Left lobe of liver (tissue), 2 donors: ENCODE measurements at regions not wholly inside any gene's neighbourhood (a gene's known extent, or its start where the extent isn't known, plus 50 kb on each side); places are given as distances from the start of the nearest gene placed in this dataset.

Experiments
- ATAC-seq: fragments of 200-7000 bp; cut with Tn5 transposase; one replicate; pipeline ENCODE4 v1.9.1; 2020; ENCODE audit warnings: mild to moderate bottlenecking, moderate library complexity
- DNase-seq: peaks from one replicate; pipeline ENCODE4 v3.0.0-alpha.2; 2020; ENCODE audit warnings: low spot score
- donor health status: DM: no; HTN: no; CAD: no; lungs with moderate emphysema.
- donor health status: DM: no; HTN: yes; CAD: no.

DNA sequence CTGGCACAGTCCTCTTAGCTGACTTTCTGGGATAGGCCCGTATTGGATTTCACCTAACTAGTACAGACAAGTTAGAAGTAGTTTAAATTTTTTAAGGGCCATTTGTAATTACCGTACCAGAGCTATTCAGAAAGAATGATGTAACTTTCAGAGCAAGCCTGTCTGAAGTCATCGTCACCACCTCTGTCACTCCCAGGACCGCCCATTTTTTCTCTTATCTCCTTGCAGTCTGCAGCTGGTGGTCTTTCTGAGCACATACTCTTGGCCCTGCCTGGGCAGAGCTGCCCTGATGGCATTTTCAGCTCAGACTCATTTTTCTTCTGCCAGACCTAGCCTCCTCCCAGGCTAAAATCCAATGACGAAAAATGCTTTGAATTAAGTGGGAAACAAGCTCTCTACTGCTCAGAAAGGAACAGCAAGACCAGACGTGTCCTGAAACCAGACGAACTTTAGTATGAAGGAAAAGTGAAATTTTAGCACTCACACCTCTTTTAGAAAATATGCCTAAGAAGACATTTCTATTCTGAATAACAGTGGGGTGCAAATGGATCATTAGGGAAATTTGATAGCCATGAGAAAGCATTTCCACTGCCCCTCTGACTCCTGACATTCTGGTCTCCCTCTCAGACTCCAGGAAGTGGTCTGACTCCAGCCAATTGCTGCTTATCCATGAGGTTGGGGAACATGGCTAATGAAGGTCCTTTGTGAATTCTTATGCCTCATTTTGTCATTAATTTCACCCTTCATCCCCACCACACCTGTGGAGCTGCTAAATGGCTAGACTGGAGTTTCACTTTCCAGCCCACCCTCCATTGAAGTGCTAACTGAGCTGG lies 162.4 kb upstream of the GYPA start:
- DNase-seq (no peak), ATAC-seq (no peak)

DNA sequence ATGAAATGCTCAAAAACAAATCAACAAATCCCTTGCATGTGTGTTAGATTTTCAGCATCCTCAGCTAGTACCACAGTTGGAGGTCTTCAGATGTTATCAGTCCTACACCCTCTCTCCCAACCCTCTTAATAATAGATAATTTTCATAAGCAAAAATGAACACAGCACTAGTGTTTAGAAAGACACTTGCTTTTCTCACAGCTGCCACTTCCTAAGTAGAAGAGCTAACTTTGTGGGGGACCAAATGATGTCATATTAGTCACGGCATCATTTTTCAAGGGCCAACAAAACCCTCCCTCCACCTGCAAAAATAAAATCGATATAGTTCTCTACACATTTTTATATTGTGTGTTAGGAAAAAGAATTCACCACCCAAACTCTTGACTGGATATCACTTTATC lies 163.5 kb upstream of the GYPA start:
- DNase-seq (no peak), ATAC-seq (no peak)

DNA sequence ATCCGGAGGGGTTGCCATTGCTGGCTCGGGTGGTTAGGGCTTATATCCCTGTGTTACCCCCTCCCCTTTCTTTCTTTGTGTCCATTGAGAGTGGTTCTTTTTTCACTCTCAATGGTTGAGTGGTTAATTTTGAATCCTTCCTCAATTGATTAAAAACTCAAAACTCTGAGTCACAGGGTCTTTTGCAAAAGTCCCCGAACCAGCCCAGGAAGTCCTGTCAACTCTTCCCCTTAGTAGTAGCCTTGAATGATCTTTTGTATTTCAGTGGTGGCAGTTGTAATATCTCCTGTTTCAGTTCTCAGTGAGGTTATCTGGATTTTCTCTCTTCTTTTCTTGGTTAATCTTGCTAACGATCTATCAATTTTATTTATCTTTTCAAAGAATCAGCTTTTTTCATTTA lies 170.0 kb upstream of the GYPA start:
- DNase-seq: no peak
- no peak for ATAC-seq

GRCh38 chr4:144313370-144313769 lies 172.9 kb upstream of the GYPA start:
- no peak for DNase-seq
- ATAC-seq: no peak

DNA sequence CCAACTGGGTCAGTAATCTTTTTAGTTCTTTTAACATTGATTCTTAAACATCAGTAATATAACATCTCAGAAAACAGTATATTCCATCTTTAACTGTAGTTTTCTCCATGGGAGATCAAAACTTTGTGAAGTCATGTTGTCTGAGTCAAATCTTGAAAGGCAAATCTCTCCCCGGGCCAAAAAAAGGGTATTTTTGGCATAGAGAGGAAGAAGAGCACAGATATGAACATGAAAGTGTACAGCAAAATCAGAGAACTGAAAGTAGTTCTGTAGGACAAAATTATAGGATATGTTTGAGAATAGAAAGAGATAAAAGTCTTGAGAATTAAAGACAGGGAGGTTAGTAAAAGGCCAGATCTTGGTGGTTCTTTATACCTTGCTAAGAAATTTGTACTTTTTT lies 176.4 kb upstream of the GYPA start:
- no peak for ATAC-seq
- DNase-seq: no peak

GRCh38 chr4:144318797-144319196 lies 178.3 kb upstream of the GYPA start:
- ATAC-seq (no peak), DNase-seq (no peak)

DNA sequence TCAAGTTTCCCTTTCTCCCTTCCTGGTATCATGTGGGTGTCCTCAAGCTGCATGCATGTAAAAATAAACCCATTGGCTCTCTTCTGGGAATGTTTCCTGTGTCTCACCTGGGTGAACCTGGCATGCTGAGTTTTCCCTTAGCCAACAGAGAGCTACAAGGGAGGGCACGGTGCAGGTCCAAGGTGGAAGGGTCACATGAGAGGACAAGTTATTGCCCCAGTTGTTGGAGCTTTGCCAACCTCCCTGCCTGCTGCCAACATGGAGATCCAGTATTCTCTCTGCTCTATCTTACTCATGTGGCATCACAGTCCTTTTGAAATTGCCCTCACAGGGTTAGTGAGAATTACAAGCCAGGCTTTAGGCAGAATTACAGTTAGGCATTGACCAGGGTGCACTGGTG lies 196.1 kb upstream of the GYPA start:
- ATAC-seq (peak; percentile 47), DNase-seq (no peak)

DNA sequence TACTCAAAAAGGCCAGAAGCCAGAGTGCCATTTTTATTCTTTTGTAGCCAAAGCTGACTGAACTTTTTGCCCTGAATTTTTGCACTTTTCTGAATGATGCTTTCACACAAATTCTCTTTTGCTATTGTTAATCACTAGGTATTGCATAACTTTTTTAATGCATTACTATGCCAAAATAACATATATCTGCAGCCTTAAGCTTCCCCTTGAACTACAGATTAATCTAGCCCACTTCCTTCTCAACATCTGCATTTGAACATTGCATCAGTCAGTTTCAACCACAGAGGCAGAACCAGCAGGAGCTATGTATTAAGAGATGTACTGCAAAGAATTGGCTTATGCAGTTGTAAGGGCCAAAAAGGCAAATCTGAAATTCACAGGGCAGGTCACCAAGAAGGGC lies 197.6 kb upstream of the GYPA start:
- ATAC-seq (no peak), DNase-seq (no peak)

DNA sequence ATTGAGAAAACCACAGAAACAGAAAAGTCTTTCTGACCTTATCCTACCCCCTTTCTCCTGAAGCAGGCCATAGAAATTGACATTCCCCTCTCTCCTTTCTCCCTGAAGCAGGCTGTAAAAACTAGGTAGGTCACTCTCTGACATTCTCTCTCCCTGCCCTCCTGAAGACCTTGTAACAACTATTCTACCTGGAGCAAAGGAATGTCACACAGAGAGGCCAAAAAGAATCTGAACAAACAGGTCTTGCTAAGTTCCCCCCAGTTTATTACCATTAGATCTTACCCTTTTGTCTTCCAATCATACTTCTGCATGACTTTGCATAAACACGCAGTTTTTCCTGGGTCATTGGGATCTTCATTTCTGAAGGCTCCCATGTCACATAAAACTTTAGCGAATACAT lies 198.3 kb upstream of the GYPA start:
- ATAC-seq (no peak), DNase-seq (no peak)

- ATAC-seq (no peak), DNase-seq (no peak)
These were observed 200.4 kb upstream of the GYPA start for GRCh38 chr4:144340931-144341330.

GRCh38 chr4:144342949-144343760 lies 202.6 kb upstream of the GYPA start:
- DNase-seq (no peak), ATAC-seq (no peak)

GRCh38 chr4:144347121-144347520 lies 206.6 kb upstream of the GYPA start:
- DNase-seq: no peak
- no peak for ATAC-seq

DNA sequence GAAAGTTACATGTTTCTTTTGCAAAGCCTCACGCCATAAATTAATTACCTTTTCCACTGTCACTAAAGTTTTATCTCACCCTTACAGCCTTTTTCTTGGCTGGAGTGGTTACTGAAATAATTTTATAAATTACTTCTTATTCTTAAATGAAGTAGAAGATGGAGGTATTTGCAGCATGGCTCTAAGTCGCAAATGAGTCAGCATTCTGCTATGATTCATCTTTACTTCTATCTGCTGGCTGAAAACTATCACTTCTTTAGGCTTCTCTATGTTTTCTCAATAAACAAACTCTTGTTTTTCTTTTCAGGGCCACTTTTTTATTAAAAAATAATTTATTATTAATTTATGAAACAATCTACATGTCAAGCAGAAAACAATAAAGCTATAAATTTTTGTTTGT lies 210.2 kb upstream of the GYPA start:
- DNase-seq (no peak), ATAC-seq (no peak)

DNA sequence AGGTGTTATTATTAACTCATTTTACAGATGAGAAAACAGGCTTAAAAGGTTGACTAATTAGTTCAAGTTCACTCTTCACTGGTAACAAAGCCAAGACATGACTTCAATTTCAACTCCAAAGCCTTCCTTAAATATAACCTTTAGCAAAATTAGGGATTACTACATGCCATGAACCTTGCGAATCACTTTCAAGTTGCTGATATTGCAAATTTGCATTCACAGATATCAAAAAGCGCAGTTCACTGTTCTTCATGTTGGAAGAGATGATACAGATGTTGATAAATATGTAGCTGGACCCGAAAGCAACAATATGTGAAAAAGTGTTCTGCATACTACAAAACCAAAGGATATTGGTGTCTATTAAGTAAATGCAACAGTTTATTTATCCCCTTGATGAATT lies 210.8 kb upstream of the GYPA start:
- DNase-seq (no peak), ATAC-seq (no peak)

DNA sequence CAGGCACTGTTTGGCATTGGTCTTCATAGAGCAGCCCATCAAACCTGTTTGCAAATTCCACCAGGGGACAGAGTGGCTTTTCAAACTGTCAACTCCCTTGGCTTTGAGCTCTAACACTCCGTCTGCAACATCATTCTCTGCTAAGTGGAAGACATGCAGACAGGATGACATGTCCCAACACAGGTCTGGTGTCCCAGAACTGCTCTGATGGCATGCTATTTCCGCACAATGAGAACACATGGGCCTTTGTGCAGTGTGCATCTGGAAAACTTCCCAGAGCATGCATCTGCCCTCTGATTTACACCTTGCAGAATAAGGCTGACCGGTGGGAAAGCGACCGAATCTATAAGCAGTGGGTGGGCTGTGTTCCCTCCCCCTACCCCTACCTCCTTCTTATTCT lies 212.8 kb upstream of the GYPA start:
- DNase-seq (no peak), ATAC-seq (no peak)

GRCh38 chr4:144355811-144356757 lies 215.6 kb upstream of the GYPA start:
- DNase-seq: no peak
- no peak for ATAC-seq

DNA sequence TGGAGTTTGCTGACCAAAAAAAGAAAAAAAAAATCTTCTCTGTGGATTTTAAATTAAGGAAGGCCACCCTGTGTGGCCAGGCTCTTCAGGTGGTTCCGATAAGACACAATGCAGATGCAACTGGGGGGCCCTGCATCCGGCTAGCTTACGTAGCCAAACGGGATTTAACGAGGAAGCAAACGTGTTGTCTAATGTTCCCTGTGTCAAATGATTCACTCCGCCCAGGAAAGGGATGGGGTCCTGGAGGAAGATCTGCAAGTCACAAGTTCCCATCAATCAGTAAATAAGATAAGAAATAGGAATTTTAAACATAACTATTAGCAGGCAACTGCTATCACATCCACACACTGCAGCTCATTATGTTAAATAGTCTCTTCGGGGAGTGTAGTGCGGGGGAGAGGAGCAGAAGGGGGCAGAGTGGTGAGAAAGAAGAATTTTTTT lies 216.4 kb upstream of the GYPA start:
- no peak for ATAC-seq
- no peak for DNase-seq

DNA sequence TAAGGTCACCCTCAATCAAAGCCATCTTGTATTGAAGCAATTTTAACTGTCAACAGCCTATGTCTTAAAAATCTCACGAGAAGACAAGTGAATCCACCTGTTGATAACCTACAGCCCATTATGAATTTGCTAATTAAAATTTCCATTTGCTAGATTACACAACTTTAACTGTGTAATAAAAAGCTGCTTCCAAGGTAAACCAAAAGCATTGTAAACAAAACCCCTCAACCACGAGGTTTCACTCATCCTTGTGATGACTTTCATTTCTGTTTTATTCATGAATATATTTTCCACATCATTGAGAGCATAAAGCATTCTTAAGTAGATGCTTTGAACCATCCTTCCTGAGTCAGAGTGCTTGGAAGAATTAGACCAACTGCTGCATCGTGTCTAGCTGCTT lies 217.5 kb upstream of the GYPA start:
- DNase-seq (no peak), ATAC-seq (no peak)

GRCh38 chr4:144360146-144360793 lies 219.8 kb upstream of the GYPA start:
- DNase-seq (no peak), ATAC-seq (no peak)

DNA sequence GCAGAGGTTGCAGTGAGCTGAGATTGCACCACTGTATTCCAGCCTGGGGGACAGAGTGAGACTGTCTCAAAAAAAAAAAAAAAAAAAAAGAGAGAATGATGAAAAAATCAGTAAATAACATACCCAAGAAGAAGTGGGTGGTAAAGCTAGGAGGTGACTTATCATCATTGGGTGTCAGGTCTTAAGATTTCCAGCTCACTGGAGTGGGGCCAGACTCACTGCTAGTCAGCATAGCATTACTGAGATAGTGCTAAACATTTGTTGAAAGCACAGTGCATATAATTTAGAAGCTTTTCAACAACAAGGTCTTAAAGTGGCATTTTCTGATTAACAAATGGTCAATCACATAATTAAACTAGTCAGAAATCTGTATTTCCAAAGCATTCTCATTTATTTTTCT lies 221.8 kb upstream of the GYPA start:
- DNase-seq (no peak), ATAC-seq (no peak)

DNA sequence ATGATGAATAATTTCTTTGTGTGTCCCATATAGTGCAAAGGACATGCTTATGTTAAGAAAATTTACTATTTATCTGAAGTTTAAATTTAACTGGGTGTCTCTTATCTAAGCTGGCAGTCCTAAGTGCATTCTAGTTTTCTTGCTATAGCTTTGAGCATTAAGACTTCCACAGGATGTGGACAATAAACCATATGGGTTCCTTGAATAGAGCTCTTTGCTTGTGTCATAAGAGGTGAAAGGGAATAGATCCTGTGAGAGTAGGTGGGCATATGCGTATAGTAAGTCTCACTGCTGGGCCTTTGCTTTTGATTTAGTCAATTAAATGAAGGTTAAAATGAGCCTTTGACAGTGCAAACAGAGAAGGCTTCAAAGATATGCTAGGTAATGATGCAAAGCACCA lies 223.4 kb upstream of the GYPA start:
- DNase-seq: no peak
- ATAC-seq: no peak
